Endothelial cell of umbilical vein (primary cell): ENCODE measurements at regions not wholly inside any gene's neighbourhood (a gene's known extent, or its start where the extent isn't known, plus 50 kb on each side); places are given as distances from the start of the nearest gene placed in this dataset.

Experiments used
- BruUV-seq: library from RNA; stranded (reverse); fragments of 400-500 nt; replicated peaks from 2 replicates; lab custom pipeline; 2021; lab: Mats Ljungman, UMichigan
- CTCF ChIA-PET: fragments of 300-600, 350-600 bp; sonication (Branson Sonifier 250); formaldehyde crosslinking; loops from one replicate; lab custom pipeline; 2021; ENCODE audit warnings: antibody characterized with exemption, inconsistent platforms; lab: Charles Lee
- POLR2A ChIA-PET: fragments of 300-600, 350-600 bp; sonication (Branson Sonifier 250); formaldehyde crosslinking; loops from one replicate; lab custom pipeline; 2021; ENCODE audit warnings: antibody characterized with exemption, inconsistent platforms; lab: Charles Lee
- DNase-seq: peaks from one replicate; pipeline ENCODE4 v3.0.0-alpha.2; 2011; ENCODE audit warnings: low read depth, low spot score
- FAIRE-seq: peaks from 2 replicates; lab custom pipeline; 2011; peaks lifted over from hg19 to GRCh38; lab: Jason Lieb, UNC
- H2AFZ ChIP-seq: 2 replicates; pipeline ENCODE4 v1.6.0; 2012; ENCODE audit warnings: low read depth, low read length, control low read depth, inconsistent platforms
- H3K27ac ChIP-seq: 2 replicates; pipeline ENCODE4 v1.5.1; 2011; ENCODE audit warnings: low read depth, mild to moderate bottlenecking, control low read depth, low read length, moderate library complexity; ENCODE audit not compliant: insufficient read depth
- H3K27me3 ChIP-seq, 2 experiments: 2 replicates each; pipeline versions ENCODE4 v1.6.0 to v1.6.1; 2011; ENCODE audit warnings: low read length in 2 of 2, mixed read lengths in 1 of 2; ENCODE audit not compliant: control insufficient read depth in 2 of 2, insufficient read depth in 2 of 2
- H3K36me3 ChIP-seq, 2 experiments: 2 replicates in 1 of 2; 3 replicates in 1 of 2; pipeline ENCODE4 v1.5.1; 2011; ENCODE audit warnings: low read length in 2 of 2, mild to moderate bottlenecking in 1 of 2, moderate library complexity in 1 of 2; ENCODE audit not compliant: control insufficient read depth in 2 of 2, insufficient read depth in 2 of 2; ENCODE audit errors: extremely low read depth in 1 of 2
- H3K4me1 ChIP-seq: 3 replicates; pipeline ENCODE4 v1.5.1; 2011; ENCODE audit warnings: mild to moderate bottlenecking, low read length; ENCODE audit not compliant: control insufficient read depth, insufficient read depth; ENCODE audit errors: extremely low read depth
- H3K4me2 ChIP-seq: 2 replicates; pipeline ENCODE4 v1.6.1; 2011; ENCODE audit warnings: low read length, control low read depth, mixed read lengths; ENCODE audit not compliant: insufficient read depth
- H3K4me3 ChIP-seq, 3 experiments: fragments of 200-600 bp in 1 of 3; sonication (generic), shearing (Covaris generic) in 1 of 3; replicated peaks in 1 of 3; 2 replicates each; pipeline ENCODE4 v1.5.1; 2011 to 2016; ENCODE audit warnings: control low read depth in 3 of 3, low read length in 3 of 3, mild to moderate bottlenecking in 2 of 3, inconsistent platforms in 1 of 3, low read depth in 1 of 3, moderate library complexity in 1 of 3; ENCODE audit not compliant: insufficient read depth in 1 of 3
- H3K79me2 ChIP-seq: 2 replicates; pipeline ENCODE4 v1.6.0; 2012; ENCODE audit warnings: low read length, inconsistent platforms; ENCODE audit not compliant: control insufficient read depth, insufficient read depth
- H3K9ac ChIP-seq: replicated peaks from 2 replicates; pipeline ENCODE3; 2011; ENCODE audit warnings: low read length, control low read depth; ENCODE audit not compliant: insufficient read depth; ENCODE audit errors: extremely low read depth
- H3K9me1 ChIP-seq: replicated peaks from 3 replicates; pipeline ENCODE4 v1.6.0; 2011; ENCODE audit warnings: mild to moderate bottlenecking, low read length; ENCODE audit not compliant: control insufficient read depth, insufficient read depth; ENCODE audit errors: extremely low read depth
- H3K9me3 ChIP-seq: replicated peaks from 2 replicates; pipeline ENCODE4 v1.5.1; 2012; ENCODE audit warnings: low read length, inconsistent platforms; ENCODE audit not compliant: control insufficient read depth, insufficient read depth
- H4K20me1 ChIP-seq: replicated peaks from 2 replicates; pipeline ENCODE3; 2011; ENCODE audit warnings: mild to moderate bottlenecking, low read length; ENCODE audit not compliant: control insufficient read depth, insufficient read depth; ENCODE audit errors: extremely low read depth
- CTCF ChIP-seq, 2 donors: IDR thresholded peaks; 1 replicate in 1 of 2; 2 replicates in 1 of 2; pipeline ENCODE4 v1.5.1; 2011; ENCODE audit warnings: low read length in 2 of 2, mild to moderate bottlenecking in 2 of 2, moderate library complexity in 2 of 2, control low read depth in 1 of 2, inconsistent platforms in 1 of 2, low read depth in 1 of 2; ENCODE audit not compliant: insufficient read depth in 1 of 2; ENCODE audit errors: extremely low read depth in 1 of 2
- FOS ChIP-seq: IDR thresholded peaks from 2 replicates; pipeline ENCODE4 v1.6.1; 2011; ENCODE audit warnings: mild to moderate bottlenecking, low read length, moderate library complexity, borderline replicate concordance; ENCODE audit not compliant: insufficient read depth
- GATA2 ChIP-seq: IDR thresholded peaks from 2 replicates; pipeline ENCODE4 v1.7.0; 2011; ENCODE audit warnings: low read depth, mild to moderate bottlenecking, moderate library complexity, mixed read lengths, low read length; ENCODE audit not compliant: insufficient read length, insufficient read depth
- MYC ChIP-seq: IDR thresholded peaks from one replicate; pipeline ENCODE4 v1.6.1; 2011; ENCODE audit warnings: mild to moderate bottlenecking, low read depth, low read length
- POLR2A ChIP-seq: IDR thresholded peaks from 2 replicates; pipeline ENCODE4 v1.6.1; 2012; ENCODE audit warnings: low read depth, mild to moderate bottlenecking, control low read depth, low read length
- POLR2AphosphoS5 ChIP-seq: IDR thresholded peaks from 2 replicates; pipeline ENCODE4 v1.6.1; 2012; ENCODE audit warnings: low read depth, mild to moderate bottlenecking, control low read depth, low read length, moderate library complexity; ENCODE audit not compliant: insufficient read depth
- dilution Hi-C: fragments of 300-500 bp; cut with MboI; formaldehyde crosslinking; loops from one replicate; pipeline ENCODE4 v1.15.0; 2019; ENCODE audit warnings: low sequenced_read_pairs; ENCODE audit not compliant: extremely low pct_ligation_motif_present
- intact Hi-C: fragments of 100-400 bp; cut with micrococcal nuclease; formaldehyde crosslinking; loops from one replicate; pipeline ENCODE4 v1.10.0; 2022

DNA sequence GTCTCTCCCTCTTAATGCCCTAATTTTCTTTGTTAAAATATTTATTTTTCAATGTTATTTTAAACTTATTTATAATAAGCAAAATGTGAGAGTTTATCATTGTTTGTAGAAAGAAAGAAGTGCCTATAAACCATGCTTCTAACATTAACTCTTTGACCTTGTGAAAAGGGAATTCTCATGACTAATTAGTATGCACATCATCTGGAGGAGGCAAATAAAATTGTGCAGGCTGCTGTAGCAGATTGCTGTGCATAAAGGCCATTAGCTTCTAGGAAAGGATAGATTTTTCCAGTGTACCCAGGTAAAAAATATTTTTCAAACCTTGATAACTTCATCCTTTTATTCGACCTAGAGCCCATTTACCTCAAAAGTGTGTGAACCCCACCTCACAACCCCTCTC, 84.6 kb upstream of the GUCY1A1 start:
- CTCF ChIA-PET, result no interaction called here
- no peak for FAIRE-seq

More for the DNA sequence above, 84.6 kb upstream of the GUCY1A1 start:
- DNase-seq, result no peak
- Histone ChIP-seq H3K79me2 (no peaks in the 10 kb centered on the region), H3K9me1 (no peaks in the 10 kb centered on the region), H3K9ac (no peak overlapping the region), H3K4me3 (no peak overlapping the region), H3K4me1 (peaks cover 20% of the 10 kb centered on the region), H2AFZ (no peak overlapping the region), H3K36me3 (no peaks in the 10 kb centered on the region), H3K27ac (no peak overlapping the region), H3K9me3 (no peaks in the 10 kb centered on the region), H3K27me3 (no peaks in the 10 kb centered on the region), H4K20me1 (no peaks in the 10 kb centered on the region), H3K4me2 (no peak overlapping the region)
- BruUV-seq, result no TSS peak
- TF ChIP-seq GATA2 (no peak), FOS (no peak), POLR2AphosphoS5 (no peak), MYC (no peak), CTCF (IDR thresholded peaks at IDR 0.05; ENCODE audit: extremely low read depth in 1 of 2, insufficient read depth in 1 of 2, low read depth in 1 of 2, low read length in 2 of 2) (no peak), POLR2A (no peak)
- POLR2A ChIA-PET, result no interaction called here
- dilution Hi-C loops (no loop called here), intact Hi-C loops (loop anchor here (2.0 kb wide), 1 partner anchor 85 kb away; the partner anchor contains the start of gene GUCY1A1)
